Sigmoid colon (tissue), 6 donors: ENCODE measurements at regions not wholly inside any gene's neighbourhood (a gene's known extent, or its start where the extent isn't known, plus 50 kb on each side); places are given as distances from the start of the nearest gene placed in this dataset.
A peak's percentile ranks its signal among the peaks of the same experiment; 100 is the strongest.

ENCODE experiments used
- DNase-seq: peaks from one replicate; pipeline ENCODE4 v3.0.0-alpha.2; 2019
- H3K27ac ChIP-seq, 4 donors: fragments of 200-600 bp; sonication (generic); one replicate each; pipeline ENCODE4 v1.5.1; 2016 to 2019; ENCODE audit warnings: mild to moderate bottlenecking in 1 of 4
- H3K27me3 ChIP-seq, 3 donors: fragments of 200-600 bp; sonication (generic); one replicate each; pipeline ENCODE4 v1.5.1; 2019; ENCODE audit warnings: mild to moderate bottlenecking in 1 of 3
- H3K36me3 ChIP-seq, 4 donors: fragments of 200-600 bp; sonication (generic); one replicate each; pipeline ENCODE4 v1.5.1; 2016 to 2019
- H3K4me1 ChIP-seq, 4 donors: fragments of 200-600 bp; sonication (generic); one replicate each; pipeline ENCODE4 v1.5.1; 2017 to 2019
- H3K4me3 ChIP-seq, 4 donors: fragments of 200-600 bp; sonication (generic); one replicate each; pipeline ENCODE4 v1.5.1; 2017 to 2019; ENCODE audit warnings: mild to moderate bottlenecking in 2 of 4, moderate library complexity in 1 of 4
- H3K9me3 ChIP-seq, 4 donors: fragments of 200-600 bp in 3 of 4; sonication (generic) in 3 of 4; one replicate each; pipeline versions ENCODE4 v1.5.1 to v1.6.1; 2013 to 2019
- EP300 ChIP-seq, 4 donors: sonication (generic); formaldehyde crosslinking; IDR thresholded peaks; one replicate each; pipeline ENCODE4 v1.6.1; 2017; ENCODE audit warnings: antibody characterized with exemption in 4 of 4
- POLR2A ChIP-seq, 2 donors: fragments of 450-650 bp; IDR thresholded peaks; one replicate each; pipeline ENCODE4 v1.6.1; 2016; ENCODE audit warnings: antibody characterized with exemption in 2 of 2, mild to moderate bottlenecking in 2 of 2, moderate library complexity in 2 of 2
- POLR2AphosphoS5 ChIP-seq, 4 donors: sonication (generic); formaldehyde crosslinking; IDR thresholded peaks; one replicate each; pipeline ENCODE4 v1.6.1; 2017; ENCODE audit warnings: antibody characterized with exemption in 4 of 4
- WGBS, 2 donors: extraction: QIAGEN DNeasy Blood & Tissue Kit; methylation state at CpG; one replicate each; pipeline ENCODE4 v1.1.7; 2013; 5-methylcytosine and 5-hydroxymethylcytosine counted together
- intact Hi-C: fragments of 100-400 bp; cut with DNase I; formaldehyde crosslinking; loops from one replicate; pipeline ENCODE4 v1.15.1; 2023
- TF ChIP-seq, protein P1 (sequence below), 4 experiments: fragments of 450-650 bp in 3 of 4; fragments of 200-600 bp in 1 of 4; IDR thresholded peaks; one replicate each; pipeline ENCODE4 v1.5.1; 2016 to 2019; ENCODE audit warnings: antibody characterized with exemption in 4 of 4, mild to moderate bottlenecking in 3 of 4, moderate library complexity in 2 of 4
- donor health status: healthy with polysubstance abuse.
- donor health status: healthy.

DNA sequence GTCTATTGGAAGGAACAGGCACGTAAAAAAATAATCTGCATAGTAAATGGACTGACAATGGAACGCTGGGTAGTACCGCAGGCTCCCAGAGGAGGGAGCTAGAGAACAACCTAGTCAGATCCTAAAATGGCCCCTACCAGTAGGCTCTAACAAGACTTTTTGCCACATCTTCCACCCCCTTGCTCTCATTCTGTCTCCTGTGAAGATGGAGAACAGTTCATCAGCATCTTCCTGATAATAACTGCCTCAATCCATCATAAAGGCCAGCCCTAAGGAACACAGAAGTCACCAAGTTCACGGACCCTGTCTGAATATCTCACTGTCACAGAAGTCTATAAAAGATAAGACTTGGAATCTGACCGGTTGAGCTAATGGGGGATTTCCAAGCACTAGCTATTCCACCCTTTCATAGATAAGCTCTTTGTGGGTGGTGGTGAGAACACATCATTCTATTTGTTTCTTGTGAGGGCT, 133.4 kb downstream of the SLC1A3 start:
- WGBS, 2 donors = 9 to 31% methylated on average over 5 of the region's 5 CpGs
- peaks cover 0 to 11% (median 10%) of the 10 kb centered on the region in 4 donors for H3K4me1 ChIP-seq
- no peak for DNase-seq
- H3K9me3 ChIP-seq = no peaks in the 10 kb centered on the region
- TF ChIP-seq POLR2AphosphoS5 (IDR thresholded peaks at IDR 0.05) (no peak), POLR2A (IDR thresholded peaks at IDR 0.05) (no peak)
- TF ChIP-seq, protein P1, sequence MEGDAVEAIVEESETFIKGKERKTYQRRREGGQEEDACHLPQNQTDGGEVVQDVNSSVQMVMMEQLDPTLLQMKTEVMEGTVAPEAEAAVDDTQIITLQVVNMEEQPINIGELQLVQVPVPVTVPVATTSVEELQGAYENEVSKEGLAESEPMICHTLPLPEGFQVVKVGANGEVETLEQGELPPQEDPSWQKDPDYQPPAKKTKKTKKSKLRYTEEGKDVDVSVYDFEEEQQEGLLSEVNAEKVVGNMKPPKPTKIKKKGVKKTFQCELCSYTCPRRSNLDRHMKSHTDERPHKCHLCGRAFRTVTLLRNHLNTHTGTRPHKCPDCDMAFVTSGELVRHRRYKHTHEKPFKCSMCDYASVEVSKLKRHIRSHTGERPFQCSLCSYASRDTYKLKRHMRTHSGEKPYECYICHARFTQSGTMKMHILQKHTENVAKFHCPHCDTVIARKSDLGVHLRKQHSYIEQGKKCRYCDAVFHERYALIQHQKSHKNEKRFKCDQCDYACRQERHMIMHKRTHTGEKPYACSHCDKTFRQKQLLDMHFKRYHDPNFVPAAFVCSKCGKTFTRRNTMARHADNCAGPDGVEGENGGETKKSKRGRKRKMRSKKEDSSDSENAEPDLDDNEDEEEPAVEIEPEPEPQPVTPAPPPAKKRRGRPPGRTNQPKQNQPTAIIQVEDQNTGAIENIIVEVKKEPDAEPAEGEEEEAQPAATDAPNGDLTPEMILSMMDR (IDR thresholded peaks at IDR 0.05) = peak in 3 of 4 experiments; percentile 40 to 59 (median 55)
- intact Hi-C loops = loop anchor here (5.0 kb wide), 3 partner anchors 138 to 263 kb away; partner anchors contain the start of gene NIPBL
- no peak overlapping the region for H3K4me3 ChIP-seq
- no peaks in the 10 kb centered on the region for H3K36me3 ChIP-seq
- no peak overlapping the region for H3K27ac ChIP-seq
- H3K27me3 ChIP-seq = peaks cover 0 to 8% (median 3%) of the 10 kb centered on the region in 3 donors

DNA sequence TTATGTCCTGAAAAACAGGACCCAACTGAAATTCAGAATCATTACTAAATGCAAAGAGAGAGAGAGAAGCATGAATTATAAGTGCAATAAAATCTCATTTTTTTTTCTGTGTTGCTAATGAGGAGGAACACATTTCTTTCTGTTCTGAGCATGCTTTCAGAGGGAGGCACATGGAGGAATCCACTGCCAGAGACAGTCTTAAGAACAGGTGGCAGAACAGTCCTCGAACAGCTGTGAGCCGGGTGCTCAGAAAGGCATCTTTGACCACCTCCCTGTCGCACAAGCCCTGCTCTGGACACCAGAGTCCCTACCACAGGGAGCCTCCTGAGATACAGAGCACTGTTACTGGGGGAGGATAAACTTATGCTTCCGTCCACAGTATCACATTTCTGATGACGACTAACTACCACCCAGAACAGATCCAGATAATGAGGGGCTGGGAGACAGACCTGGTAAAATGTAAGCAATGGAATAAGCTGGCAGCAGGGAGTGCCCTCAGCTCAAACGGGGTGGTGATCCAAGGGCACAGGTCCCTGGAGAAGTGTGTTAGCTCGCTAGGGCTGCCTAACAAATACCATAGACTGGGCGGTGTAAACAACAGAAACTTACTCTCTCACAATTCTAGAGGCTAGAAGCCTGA, 134.0 kb downstream of the SLC1A3 start:
- Histone ChIP-seq H3K9me3 (no peaks in the 10 kb centered on the region), H3K27ac (no peak overlapping the region), H3K4me3 (no peak overlapping the region), H3K4me1 (peaks cover 0 to 17% (median 13%) of the 10 kb centered on the region in 4 donors), H3K36me3 (no peaks in the 10 kb centered on the region), H3K27me3 (peaks cover 0 to 8% (median 3%) of the 10 kb centered on the region in 3 donors)
- intact Hi-C loops = loop anchor here (5.0 kb wide), 2 partner anchors 137 to 202 kb away; partner anchors contain the start of gene NIPBL
- DNase-seq = no peak
- no peak for TF ChIP-seq EP300 (IDR thresholded peaks at IDR 0.05)
- no peak for TF ChIP-seq POLR2AphosphoS5 (IDR thresholded peaks at IDR 0.05)
- no peak for TF ChIP-seq POLR2A (IDR thresholded peaks at IDR 0.05)
- TF ChIP-seq, protein P1 (IDR thresholded peaks at IDR 0.05) = no peak
- WGBS, 2 donors = 71 to 75% methylated on average over 8 of the region's 8 CpGs

DNA sequence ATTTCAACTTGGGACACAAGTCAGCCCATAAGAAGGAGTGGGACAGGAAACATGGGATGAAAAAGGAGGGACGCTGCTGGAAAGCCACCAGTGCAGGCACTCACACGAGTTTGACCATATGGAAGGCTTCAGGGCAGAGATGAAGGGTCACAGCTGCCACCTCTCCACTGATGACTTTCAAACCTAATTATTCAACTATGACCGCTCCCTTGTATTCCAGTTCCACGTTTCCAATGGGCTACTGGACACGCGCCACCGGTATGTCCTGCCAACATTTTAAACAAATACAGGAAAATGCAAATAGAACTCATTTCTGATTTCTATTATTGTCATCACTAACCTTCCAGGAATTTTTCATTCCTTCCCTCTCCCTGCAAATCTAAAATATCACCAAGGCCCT, 134.7 kb downstream of the SLC1A3 start:
- Histone ChIP-seq H3K4me3 (no peak overlapping the region), H3K27me3 (peaks cover 0 to 8% (median 3%) of the 10 kb centered on the region in 3 donors), H3K36me3 (no peaks in the 10 kb centered on the region), H3K27ac (no peak overlapping the region), H3K9me3 (no peaks in the 10 kb centered on the region), H3K4me1 (peaks cover 0 to 19% (median 16%) of the 10 kb centered on the region in 4 donors)
- TF ChIP-seq, protein P1 (IDR thresholded peaks at IDR 0.05) = no peak
- TF ChIP-seq POLR2AphosphoS5 (IDR thresholded peaks at IDR 0.05) = no peak
- intact Hi-C loops = loop anchor here (5.0 kb wide), 2 partner anchors 136 to 201 kb away; partner anchors contain the start of gene NIPBL
- DNase-seq = no peak
- WGBS, 2 donors = 70 to 81% methylated on average over 7 of the region's 7 CpGs

- peak overlapping the region; percentile 42 to 64 (median 56) for H3K4me3 ChIP-seq
- H3K4me1 ChIP-seq = peaks cover 0 to 19% (median 16%) of the 10 kb centered on the region in 4 donors
- intact Hi-C loops = loop anchor here (5.0 kb wide), 2 partner anchors 133 to 198 kb away; partner anchors contain the start of gene NIPBL
- H3K9me3 ChIP-seq = no peaks in the 10 kb centered on the region
- TF ChIP-seq, protein P1 (IDR thresholded peaks at IDR 0.05) = peak in 2 of 4 experiments; percentile 25 to 57
- no peak for TF ChIP-seq EP300 (IDR thresholded peaks at IDR 0.05)
- DNase-seq = peak; percentile 72
- peak overlapping the region; percentile 43 to 63 (median 56) for H3K27ac ChIP-seq
- 4 to 17% methylated on average over 22 of the region's 22 CpGs for WGBS, 2 donors
- no peaks in the 10 kb centered on the region for H3K36me3 ChIP-seq
- no peaks in the 10 kb centered on the region for H3K27me3 ChIP-seq
Measured at GRCh38 chr5:36743891-36744772, 132.4 kb upstream of the NIPBL start.
